Muscle layer of colon (tissue), 2 donors: ENCODE measurements at regions not wholly inside any gene's neighbourhood (a gene's known extent, or its start where the extent isn't known, plus 50 kb on each side); places are given as distances from the start of the nearest gene placed in this dataset.
"Not testable (repeated sequence)": the region's sequence is repeated elsewhere in the genome, so short reads cannot be mapped to it uniquely, and the experiment has no call there.

Experiments
- H3K27ac ChIP-seq: one replicate; pipeline ENCODE4 v1.7.0; 2013; ENCODE audit warnings: low read depth, mild to moderate bottlenecking, low read length, moderate library complexity
- H3K27me3 ChIP-seq, 2 donors: one replicate each; pipeline ENCODE4 v1.7.0; 2013; ENCODE audit warnings: low read length in 2 of 2, mild to moderate bottlenecking in 2 of 2; ENCODE audit not compliant: insufficient read depth in 2 of 2, control insufficient read depth in 1 of 2
- H3K36me3 ChIP-seq: one replicate; pipeline ENCODE4 v1.7.0; 2013; ENCODE audit warnings: mild to moderate bottlenecking, low read length; ENCODE audit not compliant: insufficient read depth
- H3K4me1 ChIP-seq: one replicate; pipeline ENCODE4 v1.7.0; 2013; ENCODE audit warnings: mild to moderate bottlenecking, low read length; ENCODE audit not compliant: insufficient read depth
- H3K4me3 ChIP-seq, 2 donors: one replicate each; pipeline ENCODE4 v1.7.0; 2013; ENCODE audit warnings: low read length in 2 of 2, low read depth in 1 of 2, mild to moderate bottlenecking in 1 of 2, moderate library complexity in 1 of 2
- H3K9ac ChIP-seq: one replicate; pipeline ENCODE4 v1.7.0; 2013; ENCODE audit warnings: low read length
- H3K9me3 ChIP-seq: one replicate; pipeline ENCODE4 v1.7.0; 2013; ENCODE audit warnings: mild to moderate bottlenecking, low read length
- donor health status: abdominal sarcoma.
- donor health status: Adenocarcinoma of cecum.

GRCh38 chr14:89695846-89696245 is 258.7 kb downstream of the EFCAB11 start:
- Histone ChIP-seq H3K9ac (no peak overlapping the region), H3K27me3 (no peaks in the 10 kb centered on the region), H3K9me3 (no peaks in the 10 kb centered on the region), H3K4me1 (peaks cover 2% of the 10 kb centered on the region), H3K27ac (no peak overlapping the region), H3K4me3 (no peak overlapping the region), H3K36me3 (no peaks in the 10 kb centered on the region)

- Histone ChIP-seq H3K27me3 (no peaks in the 10 kb centered on the region), H3K4me3 (no peak overlapping the region), H3K9ac (no peak overlapping the region), H3K9me3 (no peaks in the 10 kb centered on the region), H3K36me3 (no peaks in the 10 kb centered on the region), H3K27ac (no peak overlapping the region), H3K4me1 (no peaks in the 10 kb centered on the region)
Observed at GRCh38 chr14:89690139-89690538, 264.4 kb downstream of the EFCAB11 start.

- not testable (repeated sequence) for H3K27ac ChIP-seq, H3K4me1 ChIP-seq, H3K9ac ChIP-seq, H3K4me3 ChIP-seq, H3K9me3 ChIP-seq, H3K27me3 ChIP-seq, H3K36me3 ChIP-seq
Observed at GRCh38 chr14:89689711-89690110, 264.8 kb downstream of the EFCAB11 start.

- Histone ChIP-seq H3K36me3 (no peaks in the 10 kb centered on the region), H3K27me3 (no peaks in the 10 kb centered on the region), H3K27ac (no peak overlapping the region), H3K9ac (no peak overlapping the region), H3K4me1 (no peaks in the 10 kb centered on the region), H3K4me3 (no peak overlapping the region), H3K9me3 (no peaks in the 10 kb centered on the region)
Observed at GRCh38 chr14:89688507-89689211, 265.9 kb downstream of the EFCAB11 start.

- not testable (repeated sequence) for H3K4me1 ChIP-seq, H3K27ac ChIP-seq
Observed at GRCh38 chr14:89687129-89687528, 267.4 kb downstream of the EFCAB11 start.

GRCh38 chr14:89684139-89684538 is 267.1 kb upstream of the FOXN3 start:
- no peak overlapping the region for H3K4me3 ChIP-seq
- no peaks in the 10 kb centered on the region for H3K9me3 ChIP-seq
- H3K4me1 ChIP-seq: no peaks in the 10 kb centered on the region
- H3K27ac ChIP-seq: no peak overlapping the region
- H3K9ac ChIP-seq: no peak overlapping the region
- H3K27me3 ChIP-seq: no peaks in the 10 kb centered on the region
- no peaks in the 10 kb centered on the region for H3K36me3 ChIP-seq

More at GRCh38 chr14:89687129-89687528, 267.4 kb downstream of the EFCAB11 start:
- H3K36me3 ChIP-seq, H3K9ac ChIP-seq, H3K4me3 ChIP-seq, H3K9me3 ChIP-seq, H3K27me3 ChIP-seq: not testable (repeated sequence)

GRCh38 chr14:89681086-89682018 is 264.3 kb upstream of the FOXN3 start:
- no peaks in the 10 kb centered on the region for H3K27me3 ChIP-seq
- no peak overlapping the region for H3K27ac ChIP-seq
- no peak overlapping the region for H3K9ac ChIP-seq
- H3K36me3 ChIP-seq: no peaks in the 10 kb centered on the region
- H3K4me3 ChIP-seq: no peak overlapping the region
- no peaks in the 10 kb centered on the region for H3K4me1 ChIP-seq
- no peaks in the 10 kb centered on the region for H3K9me3 ChIP-seq

GRCh38 chr14:89680156-89680555 is 263.1 kb upstream of the FOXN3 start:
- Histone ChIP-seq H3K9me3 (no peaks in the 10 kb centered on the region), H3K27me3 (no peaks in the 10 kb centered on the region), H3K27ac (no peak overlapping the region), H3K4me1 (no peaks in the 10 kb centered on the region), H3K4me3 (no peak overlapping the region), H3K9ac (no peak overlapping the region), H3K36me3 (no peaks in the 10 kb centered on the region)

GRCh38 chr14:89678768-89679167 is 261.7 kb upstream of the FOXN3 start:
- Histone ChIP-seq H3K36me3 (no peaks in the 10 kb centered on the region), H3K4me3 (no peak overlapping the region), H3K9ac (no peak overlapping the region), H3K27me3 (no peaks in the 10 kb centered on the region), H3K27ac (no peak overlapping the region), H3K4me1 (no peaks in the 10 kb centered on the region), H3K9me3 (no peaks in the 10 kb centered on the region)

- H3K27ac ChIP-seq: no peak overlapping the region
Observed at GRCh38 chr14:89675590-89675989, 258.6 kb upstream of the FOXN3 start.

GRCh38 chr14:89674936-89675335 is 257.9 kb upstream of the FOXN3 start:
- Histone ChIP-seq H3K27ac (no peak overlapping the region), H3K9me3 (no peaks in the 10 kb centered on the region)

More at GRCh38 chr14:89675590-89675989, 258.6 kb upstream of the FOXN3 start:
- Histone ChIP-seq H3K27me3 (no peaks in the 10 kb centered on the region), H3K9me3 (no peaks in the 10 kb centered on the region), H3K4me1 (no peaks in the 10 kb centered on the region), H3K9ac (no peak overlapping the region), H3K36me3 (no peaks in the 10 kb centered on the region), H3K4me3 (no peak overlapping the region)

More at GRCh38 chr14:89674936-89675335, 257.9 kb upstream of the FOXN3 start:
- H3K9ac ChIP-seq: no peak overlapping the region
- no peak overlapping the region for H3K4me3 ChIP-seq
- H3K27me3 ChIP-seq: no peaks in the 10 kb centered on the region
- no peaks in the 10 kb centered on the region for H3K4me1 ChIP-seq
- H3K36me3 ChIP-seq: no peaks in the 10 kb centered on the region
